GM12878 (cell line): ENCODE measurements at regions not wholly inside any gene's neighbourhood (a gene's known extent, or its start where the extent isn't known, plus 50 kb on each side); places are given as distances from the start of the nearest gene placed in this dataset.

Experiments
- ATAC-seq: fragments of 200-7000 bp; cut with Tn5 transposase; 3 replicates; pipeline ENCODE4 v1.9.1; 2020; ENCODE audit warnings: mild to moderate bottlenecking, moderate library complexity
- BruUV-seq: library from RNA; stranded (reverse); fragments of 400-500 nt; replicated peaks from 2 replicates; lab custom pipeline; 2021; lab: Mats Ljungman, UMichigan
- CTCF ChIA-PET: fragments of 300-600 bp; sonication (Branson Sonifier 250); formaldehyde crosslinking; extraction: SDS; loops from one replicate; lab custom pipeline; 2021; ENCODE audit warnings: inconsistent platforms; lab: Yijun Ruan, JAX
- POLR2A ChIA-PET: fragments of 350-600 bp; formaldehyde crosslinking; extraction: SDS; loops from one replicate; lab custom pipeline; 2021; ENCODE audit warnings: inconsistent platforms; lab: Charles Lee
- RAD21 ChIA-PET: fragments of 300-600 bp; sonication (Branson Sonifier 250); formaldehyde crosslinking; loops from one replicate; lab custom pipeline; 2023; ENCODE audit warnings: antibody characterized with exemption; ENCODE audit not compliant: unreplicated experiment; lab: Charles Lee
- SMC1A ChIA-PET: fragments of 300-600 bp; sonication (Branson Sonifier 250); formaldehyde crosslinking; loops from one replicate; lab custom pipeline; 2023; ENCODE audit not compliant: unreplicated experiment, uncharacterized antibody; lab: Charles Lee
- DNase-seq: peaks from one replicate; pipeline ENCODE4 v3.0.0-alpha.2; 2011; ENCODE audit warnings: low read depth, low spot score
- FAIRE-seq: peaks from 3 replicates; lab custom pipeline; 2011; peaks lifted over from hg19 to GRCh38; lab: Jason Lieb, UNC
- H2AFZ ChIP-seq: 2 replicates; pipeline ENCODE4 v1.6.0; 2011; ENCODE audit warnings: low read depth, low read length, control low read depth; ENCODE audit not compliant: control insufficient read depth
- H3K27ac ChIP-seq: 2 replicates; pipeline ENCODE4 v1.5.1; 2011; ENCODE audit warnings: control low read depth; ENCODE audit not compliant: control insufficient read depth, insufficient read depth
- H3K27me3 ChIP-seq, 2 experiments: replicated peaks in 1 of 2; 2 replicates each; pipeline versions ENCODE4 v1.6.0 to v1.6.1; 2011; ENCODE audit warnings: low read length in 1 of 2; ENCODE audit not compliant: control insufficient read depth in 2 of 2, insufficient read depth in 2 of 2
- H3K36me3 ChIP-seq, 2 experiments: 2 replicates each; pipeline ENCODE4 v1.5.1; 2011; ENCODE audit warnings: low read length in 1 of 2; ENCODE audit not compliant: control insufficient read depth in 2 of 2, insufficient read depth in 2 of 2
- H3K4me1 ChIP-seq: 2 replicates; pipeline ENCODE4 v1.6.1; 2011; ENCODE audit warnings: mild to moderate bottlenecking, low read length, moderate library complexity, mixed read lengths; ENCODE audit not compliant: control insufficient read depth, insufficient read depth
- H3K4me2 ChIP-seq: 2 replicates; pipeline ENCODE4 v1.6.0; 2011; ENCODE audit warnings: control low read depth; ENCODE audit not compliant: control insufficient read depth, insufficient read depth
- H3K4me3 ChIP-seq: fragments of 200-600 bp; sonication (generic); 2 replicates; pipeline ENCODE4 v1.5.1; 2016
- H3K79me2 ChIP-seq: 2 replicates; pipeline ENCODE4 v1.6.0; 2011; ENCODE audit warnings: low read length; ENCODE audit not compliant: control insufficient read depth, insufficient read depth
- H3K9ac ChIP-seq: 2 replicates; pipeline ENCODE4 v1.8.0; 2011; ENCODE audit warnings: low read length, control low read depth, mixed read lengths; ENCODE audit not compliant: control insufficient read depth, insufficient read depth
- H3K9me3 ChIP-seq: replicated peaks from 3 replicates; pipeline ENCODE4 v1.5.1; 2011; ENCODE audit warnings: mild to moderate bottlenecking, low read length; ENCODE audit not compliant: control insufficient read depth, insufficient read depth
- H4K20me1 ChIP-seq: 2 replicates; pipeline ENCODE4 v1.6.0; 2011; ENCODE audit not compliant: control insufficient read depth, insufficient read depth
- ATF7 ChIP-seq: fragments of 450-650 bp; IDR thresholded peaks from 2 replicates; pipeline ENCODE4 v1.6.1; 2016; ENCODE audit warnings: low read depth, mild to moderate bottlenecking
- BCL3 ChIP-seq: IDR thresholded peaks from 2 replicates; pipeline ENCODE4 v1.6.1; 2011; ENCODE audit warnings: borderline replicate concordance, low read depth, mild to moderate bottlenecking, moderate library complexity, low read length; ENCODE audit not compliant: insufficient read depth, poor library complexity, severe bottlenecking
- E2F8 ChIP-seq: fragments of 450-650 bp; IDR thresholded peaks from 2 replicates; pipeline ENCODE4 v1.6.1; 2018; ENCODE audit warnings: mild to moderate bottlenecking, low read depth, moderate library complexity; ENCODE audit not compliant: partially characterized antibody
- IKZF2 ChIP-seq, 2 experiments: fragments of 450-650 bp; IDR thresholded peaks; 2 replicates each; pipeline ENCODE4 v1.6.1; 2017; ENCODE audit warnings: mild to moderate bottlenecking in 2 of 2, moderate library complexity in 2 of 2
- IRF4 ChIP-seq: IDR thresholded peaks from 2 replicates; pipeline ENCODE4 v1.6.1; 2011; ENCODE audit warnings: low read depth, low read length
- MEF2B ChIP-seq: fragments of 450-650 bp; IDR thresholded peaks from 2 replicates; pipeline ENCODE4 v1.6.1; 2018; ENCODE audit warnings: mild to moderate bottlenecking, moderate library complexity; ENCODE audit not compliant: partially characterized antibody, poor library complexity, severe bottlenecking
- NFYA ChIP-seq: IDR thresholded peaks from 2 replicates; pipeline ENCODE4 v1.6.1; 2011; ENCODE audit warnings: low read depth, mild to moderate bottlenecking, low read length, improper control_type of control experiment, borderline replicate concordance
- PML ChIP-seq: IDR thresholded peaks from 2 replicates; pipeline ENCODE4 v1.6.1; 2012; ENCODE audit warnings: low read length, inconsistent platforms
- POU2F2 ChIP-seq: IDR thresholded peaks from 3 replicates; pipeline ENCODE4 v1.6.1; 2011; ENCODE audit warnings: low read depth, mild to moderate bottlenecking, low read length, borderline replicate concordance
- PRDM15 ChIP-seq: fragments of 450-650 bp; formaldehyde crosslinking; IDR thresholded peaks from 2 replicates; pipeline ENCODE4 v1.4.0; 2020; ENCODE audit warnings: mild to moderate bottlenecking, moderate library complexity
- RUNX3 ChIP-seq: IDR thresholded peaks from 2 replicates; pipeline ENCODE4 v1.6.1; 2012; ENCODE audit warnings: low read length, inconsistent platforms
- SUZ12 ChIP-seq: fragments of 200-600 bp; sonication (generic); IDR thresholded peaks from one replicate; pipeline ENCODE4 v1.6.1; 2018; ENCODE audit warnings: antibody characterized with exemption, mild to moderate bottlenecking; ENCODE audit not compliant: unreplicated experiment
- TAF1 ChIP-seq: IDR thresholded peaks from 2 replicates; pipeline ENCODE4 v1.6.1; 2011; ENCODE audit warnings: mild to moderate bottlenecking, low read depth, low read length, borderline replicate concordance
- ZNF274 ChIP-seq: IDR thresholded peaks from one replicate; pipeline ENCODE4 v1.8.0; 2011; ENCODE audit not compliant: insufficient read length, insufficient read depth
- ZSCAN29 ChIP-seq: fragments of 450-650 bp; IDR thresholded peaks from 2 replicates; pipeline ENCODE4 v1.6.1; 2017; ENCODE audit warnings: mild to moderate bottlenecking, moderate library complexity
- ZZZ3 ChIP-seq: IDR thresholded peaks from 2 replicates; pipeline ENCODE4 v1.6.1; 2011; ENCODE audit warnings: low read depth; ENCODE audit not compliant: control insufficient read depth, insufficient read length
- WGBS: methylation state at CpG from one replicate; pipeline ENCODE4 v1.1.6; 2016; ENCODE audit warnings: low lambda C conversion rate; ENCODE audit not compliant: insufficient replicate concordance, insufficient coverage; ENCODE audit errors: missing lambda C conversion rate; 5-methylcytosine and 5-hydroxymethylcytosine counted together
- in situ Hi-C: fragments of 300-500 bp; cut with MboI; formaldehyde crosslinking; loops from 9 replicates; pipeline ENCODE4 v1.14.3; 2018; ENCODE audit warnings: mixed read lengths
- intact Hi-C: fragments of 100-400 bp; cut with micrococcal nuclease; formaldehyde crosslinking; loops from one replicate; pipeline ENCODE4 v1.14.2; 2022; ENCODE audit not compliant: unreplicated experiment

- H4K20me1 ChIP-seq: no peaks in the 10 kb centered on the region
- RAD21 ChIA-PET: no interaction called here
- no peaks in the 10 kb centered on the region for H3K36me3 ChIP-seq
- SMC1A ChIA-PET: no interaction called here
- no peaks in the 10 kb centered on the region for H3K9me3 ChIP-seq
- no peak overlapping the region for H3K4me2 ChIP-seq
- no peaks in the 10 kb centered on the region for H3K4me1 ChIP-seq
- H2AFZ ChIP-seq: no peak overlapping the region
- H3K27me3 ChIP-seq: no peaks in the 10 kb centered on the region
- no peak overlapping the region for H3K4me3 ChIP-seq
- DNase-seq: no peak
- no peak overlapping the region for H3K9ac ChIP-seq
- ATAC-seq: no peak
- no peaks in the 10 kb centered on the region for H3K79me2 ChIP-seq
- no peak for TF ChIP-seq ZNF274
- no peak for TF ChIP-seq PRDM15 (CRISPR knock-in tag)
- TF ChIP-seq IRF4: no peak
- no peak for TF ChIP-seq TAF1
- TF ChIP-seq NFYA: no peak
- TF ChIP-seq IKZF2 (IDR thresholded peaks at IDR 0.05): no peak
- no peak for TF ChIP-seq MEF2B
- TF ChIP-seq PML: no peak
- no peak for TF ChIP-seq RUNX3
- no peak for TF ChIP-seq ZSCAN29
- TF ChIP-seq ZZZ3: no peak
- no peak for TF ChIP-seq ATF7
- no peak for TF ChIP-seq SUZ12
- TF ChIP-seq POU2F2: no peak
- TF ChIP-seq E2F8: no peak
- no peak for TF ChIP-seq BCL3
- intact Hi-C loops: no loop called here
- no peak overlapping the region for H3K27ac ChIP-seq
- no peak for FAIRE-seq
- in situ Hi-C loops: no loop called here
- 35% methylated on average over 9 of the region's 9 CpGs for WGBS
- CTCF ChIA-PET: no interaction called here
- POLR2A ChIA-PET: no interaction called here
- BruUV-seq: no TSS peak
Measured at GRCh38 chr9:86708918-86709835, 238.1 kb downstream of the GAS1 start.
